ENCODE measurements at regions not wholly inside any gene's neighbourhood (a gene's known extent, or its start where the extent isn't known, plus 50 kb on each side); places are given as distances from the start of the nearest gene placed in this dataset.

DNA sequence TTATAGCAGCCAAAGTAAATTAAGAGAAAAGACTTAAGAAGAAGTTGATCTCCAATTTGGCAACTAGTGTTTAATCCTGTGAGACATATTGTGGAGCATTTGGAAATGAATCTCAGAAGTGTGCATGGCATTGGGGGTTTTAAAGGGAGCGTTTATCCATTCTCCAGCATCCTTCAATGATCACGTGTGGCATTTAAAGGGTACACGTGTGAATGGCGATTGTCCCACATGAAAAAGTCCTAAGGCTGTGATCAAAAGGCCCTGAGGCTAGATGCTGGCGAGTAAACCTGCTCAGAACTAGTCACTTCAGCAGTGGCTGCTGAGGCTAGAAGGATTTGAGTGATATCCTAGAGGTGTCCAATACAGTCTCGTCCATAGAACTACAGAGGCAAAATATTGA, 315.6 kb upstream of the CDH9 start:
- in situ Hi-C loops (cut with HindIII; ENCODE audit: low sequenced_read_pairs) = no loop called here

DNA sequence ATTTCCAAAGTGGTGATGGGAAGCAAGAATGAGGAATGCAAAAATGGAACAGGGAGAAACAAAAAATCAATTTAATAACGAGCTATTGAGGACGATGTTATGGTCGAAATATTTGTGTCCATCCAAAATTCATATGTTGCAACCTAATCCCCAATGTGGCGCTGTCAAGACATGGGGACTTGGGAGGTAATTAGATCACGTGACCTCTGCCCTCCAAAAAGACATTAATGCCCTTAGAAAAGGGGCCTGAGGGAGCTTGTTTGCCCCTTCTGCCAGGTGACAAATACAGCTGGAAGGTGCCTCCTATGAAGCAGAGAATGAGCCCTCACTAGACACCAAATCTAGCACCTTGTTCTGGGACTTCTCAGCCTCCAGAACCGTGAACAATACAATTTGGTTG, 315.2 kb upstream of the CDH9 start:
- in situ Hi-C loops (cut with HindIII; ENCODE audit: low sequenced_read_pairs) = no loop called here

DNA sequence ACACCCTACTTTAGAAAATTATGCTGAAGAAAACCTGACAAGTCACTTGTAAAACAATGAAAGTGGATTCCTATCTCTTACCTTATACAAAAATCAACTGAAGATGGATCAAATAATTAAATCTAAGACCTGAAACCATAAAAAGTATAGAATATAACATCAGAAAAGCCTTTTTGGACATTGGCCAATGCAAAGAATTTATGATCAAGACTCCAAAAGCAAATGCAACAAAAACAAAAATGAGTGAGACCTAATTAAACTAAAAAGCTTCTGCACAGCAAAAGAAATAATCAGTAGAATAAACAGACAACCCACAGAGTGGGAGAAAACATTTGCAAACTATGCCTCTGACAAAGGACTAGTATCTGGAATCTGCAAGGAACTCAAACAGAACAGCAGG, 303.0 kb upstream of the CDH9 start:
- in situ Hi-C loops (cut with HindIII; ENCODE audit: low sequenced_read_pairs) = no loop called here

DNA sequence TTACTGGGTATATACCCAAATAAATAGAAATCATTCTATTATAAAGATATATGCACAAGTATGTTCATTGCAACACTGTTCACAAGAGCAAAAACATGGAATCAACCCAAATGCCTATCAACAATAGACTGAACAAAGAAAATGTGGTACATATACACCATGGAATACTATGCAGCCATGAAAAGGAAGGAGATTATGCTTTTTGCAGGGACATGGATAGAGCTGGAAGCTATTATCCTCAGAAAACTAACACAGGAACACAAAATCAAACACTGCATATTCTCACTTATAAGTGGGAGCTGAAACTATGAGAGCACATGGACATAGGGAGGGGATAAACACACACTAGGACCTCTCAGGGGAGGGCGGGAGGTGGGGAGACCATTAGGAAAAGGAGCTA, 298.4 kb upstream of the CDH9 start:
- in situ Hi-C loops (cut with HindIII; ENCODE audit: low sequenced_read_pairs) = no loop called here

DNA sequence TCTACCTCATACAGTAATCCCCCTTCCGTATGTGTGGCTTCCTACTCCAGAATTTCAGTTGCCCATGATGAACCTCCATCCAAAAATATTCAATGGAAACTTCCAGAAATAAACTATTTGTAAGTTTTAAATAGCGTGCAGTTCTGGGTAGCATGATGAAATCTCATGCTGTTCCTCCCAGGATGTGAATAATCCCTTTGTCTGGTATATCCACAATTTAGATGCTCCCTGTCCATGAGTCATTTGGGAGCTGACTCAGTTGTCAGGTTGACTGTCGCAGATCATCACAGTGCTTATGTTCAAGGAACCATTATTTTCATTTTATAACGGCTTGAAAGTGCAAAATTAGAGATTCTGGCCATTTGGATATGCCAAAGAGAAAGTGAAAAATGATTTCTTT, 290.1 kb upstream of the CDH9 start:
- in situ Hi-C loops (cut with HindIII; ENCODE audit: low sequenced_read_pairs) = no loop called here

DNA sequence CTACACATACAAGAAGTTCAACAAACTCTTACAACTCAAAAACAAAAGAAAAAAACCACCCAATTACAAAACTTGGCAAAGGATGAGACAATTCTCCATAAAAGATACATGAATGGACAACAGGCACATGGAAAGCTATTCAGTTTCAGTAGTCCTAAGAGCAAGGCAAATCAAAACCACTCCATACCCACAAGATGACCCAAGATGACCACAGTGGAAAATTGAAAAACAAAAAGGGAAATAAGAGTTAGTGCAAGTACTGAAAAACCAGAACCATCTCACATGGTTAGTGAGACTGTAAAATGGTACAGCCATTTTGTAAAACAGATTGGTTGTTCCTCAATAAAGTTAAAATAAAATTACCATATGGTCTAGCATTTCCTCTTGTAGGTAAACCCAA, 287.1 kb upstream of the CDH9 start:
- in situ Hi-C loops (cut with HindIII; ENCODE audit: low sequenced_read_pairs) = no loop called here

DNA sequence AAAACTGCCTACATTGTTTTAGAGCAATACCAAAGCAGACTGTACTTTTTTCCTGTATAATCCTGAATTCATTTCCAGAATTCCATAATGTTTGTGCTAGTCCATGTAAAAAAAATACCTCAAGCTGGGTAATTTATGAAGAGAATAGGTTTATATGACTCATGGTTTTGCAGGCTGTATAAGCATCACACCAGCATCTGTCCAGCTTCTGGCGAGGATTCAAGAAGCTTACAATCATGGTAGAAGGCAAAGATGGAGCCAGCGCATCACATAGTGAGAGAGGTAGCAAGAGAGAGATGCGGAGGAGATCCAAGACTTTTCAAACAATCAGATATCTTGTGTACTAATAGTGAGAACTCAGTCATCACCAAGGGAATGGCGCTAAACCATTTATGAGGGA, 280.3 kb upstream of the CDH9 start:
- in situ Hi-C loops (cut with HindIII; ENCODE audit: low sequenced_read_pairs) = no loop called here

DNA sequence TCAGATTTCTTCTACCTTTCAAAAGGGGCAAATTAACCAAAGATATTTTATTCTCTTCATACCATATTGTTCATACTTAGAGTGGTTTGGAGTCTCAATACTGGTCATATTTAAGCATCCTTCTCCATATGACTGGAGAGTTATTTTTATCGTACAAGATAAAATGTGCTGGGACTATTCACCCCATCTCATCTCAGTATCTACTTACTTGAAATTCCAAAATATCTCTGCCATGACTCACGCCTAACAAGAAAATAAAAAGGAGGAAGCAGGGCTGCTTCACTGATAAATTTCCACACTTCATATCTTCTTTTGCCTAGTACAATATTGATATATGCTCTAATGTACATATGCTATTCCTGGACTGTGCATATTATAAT, 277.9 kb upstream of the CDH9 start:
- in situ Hi-C loops (cut with HindIII; ENCODE audit: low sequenced_read_pairs) = no loop called here

DNA sequence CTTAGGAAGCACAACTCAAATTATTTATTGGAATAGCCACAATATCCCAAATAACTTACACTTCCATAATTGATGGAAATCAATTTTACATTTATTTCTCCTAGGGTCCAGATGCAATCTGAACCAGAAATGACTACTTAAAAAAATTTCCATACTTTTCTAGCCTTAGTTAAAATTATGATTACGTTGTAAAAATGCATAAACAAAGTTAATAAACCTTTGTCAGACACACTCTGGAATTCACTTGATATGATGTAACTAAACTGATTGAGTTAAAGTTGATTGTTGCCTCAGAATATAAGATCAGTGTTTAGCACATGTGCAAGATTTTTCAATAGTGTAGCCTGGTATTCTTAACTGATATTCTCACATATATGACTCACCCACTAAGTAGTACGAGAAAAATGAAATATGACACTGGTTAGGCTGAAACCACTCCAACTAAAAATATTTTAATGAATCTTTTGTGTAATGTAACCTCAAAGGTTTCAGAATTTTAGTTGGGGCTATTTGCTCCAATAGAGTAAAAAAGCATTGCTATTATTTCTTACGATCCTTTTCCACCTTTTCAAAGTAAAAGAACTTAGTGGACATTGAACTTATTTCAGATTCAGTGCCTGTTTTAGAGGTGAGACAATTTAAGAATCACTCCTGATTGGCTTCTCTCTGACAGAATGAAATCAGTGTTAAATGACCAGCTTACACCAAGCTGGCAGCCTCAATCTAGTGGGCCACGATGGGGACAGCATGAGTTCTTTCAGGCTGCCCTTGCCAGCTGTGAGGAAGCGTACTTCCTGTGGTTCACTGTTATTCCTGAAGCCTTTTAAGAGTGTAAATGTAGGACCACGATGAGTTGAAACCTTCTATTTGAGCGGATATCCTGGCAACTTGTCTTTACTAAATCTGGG, 277.2 kb upstream of the CDH9 start:
- in situ Hi-C loops (cut with HindIII; ENCODE audit: low sequenced_read_pairs) = no loop called here

DNA sequence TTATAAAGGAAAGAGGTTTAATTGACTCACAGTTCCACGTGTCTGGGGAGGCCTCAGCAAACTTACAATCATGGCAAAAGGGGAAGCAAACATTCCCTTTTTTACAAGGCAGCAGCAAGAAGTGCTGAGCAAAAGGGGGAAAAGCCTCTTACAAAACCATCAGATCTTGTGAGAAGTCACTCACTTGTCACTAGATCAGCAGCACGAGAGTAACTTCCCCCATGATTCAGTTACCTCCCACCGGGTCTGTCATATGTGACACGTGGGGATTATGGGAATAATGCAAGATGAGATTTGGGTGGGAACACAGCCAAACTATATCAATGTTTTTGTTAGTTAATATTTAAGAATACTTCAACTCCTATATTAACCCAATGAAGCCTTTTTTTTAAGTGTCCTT, 275.2 kb upstream of the CDH9 start:
- in situ Hi-C loops (cut with HindIII; ENCODE audit: low sequenced_read_pairs) = no loop called here

DNA sequence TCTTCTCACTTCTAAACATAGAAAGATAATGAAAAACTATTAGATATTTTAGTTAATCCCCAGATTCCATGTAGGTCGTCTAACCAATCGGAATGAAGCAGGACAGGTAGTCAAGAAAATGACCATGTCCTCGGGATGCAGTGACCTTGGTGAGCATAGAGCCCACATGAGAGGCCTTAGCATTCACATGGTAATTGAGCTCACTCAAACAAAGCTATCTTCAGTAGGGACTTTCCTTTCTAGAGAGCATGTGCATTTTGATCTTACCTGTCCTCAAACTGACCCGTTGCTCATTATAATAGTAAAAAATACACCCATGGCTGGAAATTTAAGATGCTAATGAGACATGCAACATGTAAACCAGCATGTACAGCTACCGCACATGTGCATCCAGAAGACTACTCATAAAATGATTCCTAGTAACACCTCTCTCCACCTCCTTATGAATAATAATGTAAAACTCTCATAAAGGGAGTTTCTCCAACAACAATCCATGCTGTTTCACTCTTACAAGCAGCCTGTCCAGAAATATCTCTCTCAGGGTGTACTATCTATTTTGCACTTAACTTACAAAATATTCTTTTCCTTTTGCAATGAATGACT, 274.0 kb upstream of the CDH9 start:
- in situ Hi-C loops (cut with HindIII; ENCODE audit: low sequenced_read_pairs) = no loop called here

DNA sequence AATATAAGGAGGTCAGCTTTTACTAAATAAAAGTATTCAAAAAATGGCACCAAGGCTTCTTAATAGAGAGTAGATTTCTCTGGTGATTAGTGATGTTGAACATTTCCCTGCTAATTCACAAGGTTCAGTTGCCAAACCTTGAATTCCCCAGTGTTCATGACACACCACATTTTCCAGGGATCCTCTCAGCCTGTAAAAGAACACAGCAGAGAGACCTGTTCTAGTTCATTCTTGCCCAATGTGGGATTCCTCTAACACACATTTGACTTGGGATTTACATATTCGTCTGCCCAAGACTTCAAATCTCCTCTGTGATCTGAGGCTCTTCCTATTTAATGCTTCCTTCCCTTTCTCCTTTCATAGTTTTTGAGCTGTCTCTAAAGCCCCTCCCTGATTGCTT, 273.2 kb upstream of the CDH9 start:
- in situ Hi-C loops (cut with HindIII; ENCODE audit: low sequenced_read_pairs) = no loop called here

DNA sequence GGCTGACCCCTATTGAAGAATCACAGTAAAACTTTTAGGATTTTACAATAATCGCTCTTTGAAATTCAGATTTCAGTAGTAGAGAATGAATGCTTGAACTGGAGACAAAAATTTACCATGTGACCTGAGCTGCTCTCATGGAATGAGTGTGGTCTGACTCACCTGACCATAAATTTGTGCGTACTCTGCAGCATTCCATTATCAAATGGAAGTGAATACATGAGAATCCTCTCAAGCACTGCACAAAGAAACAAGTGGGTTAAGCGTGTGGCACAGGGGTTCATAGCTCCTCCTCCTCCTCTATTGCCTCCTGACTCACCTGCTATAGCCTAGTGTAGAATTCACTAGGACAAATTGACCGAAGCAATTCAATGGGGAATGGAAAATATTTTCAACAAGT, 269.8 kb upstream of the CDH9 start:
- in situ Hi-C loops (cut with HindIII; ENCODE audit: low sequenced_read_pairs) = no loop called here

DNA sequence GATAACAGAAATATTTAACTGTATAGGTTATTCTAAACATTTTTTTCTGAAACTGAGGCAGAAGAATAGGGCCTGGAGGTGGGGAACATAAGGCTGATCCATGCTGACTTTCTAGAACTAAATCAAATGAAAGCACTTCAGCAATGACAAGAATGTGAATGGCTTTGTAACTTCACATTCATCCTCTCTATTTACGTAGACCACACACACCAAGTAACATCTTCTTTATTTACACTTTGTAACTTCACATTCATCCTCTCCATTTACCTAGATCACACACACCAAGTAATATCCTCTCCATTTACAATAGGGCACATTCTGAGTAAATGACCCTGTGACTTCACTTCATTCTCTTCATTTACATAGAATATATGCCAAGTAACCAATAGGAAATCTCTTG, 251.8 kb upstream of the CDH9 start:
- in situ Hi-C loops (cut with HindIII; ENCODE audit: low sequenced_read_pairs) = no loop called here

DNA sequence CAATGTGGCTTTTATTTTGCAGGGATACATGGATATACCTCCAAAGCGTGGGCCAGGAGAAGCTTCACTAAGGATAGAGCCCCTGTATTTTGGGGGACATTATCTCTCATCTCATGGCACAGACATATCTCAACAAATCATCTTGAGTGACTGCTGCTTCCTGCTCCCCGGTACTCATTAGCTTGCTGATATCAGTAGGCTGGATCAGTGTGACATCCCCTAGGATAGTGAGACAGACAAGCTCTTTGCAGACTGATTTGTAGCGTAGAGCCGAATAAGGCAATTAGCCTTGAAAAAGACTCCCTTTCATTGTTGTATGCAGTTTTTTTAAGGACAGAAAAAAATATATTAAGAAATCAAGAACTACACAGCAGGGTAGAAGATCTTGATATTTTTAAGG, 237.7 kb upstream of the CDH9 start:
- in situ Hi-C loops (cut with HindIII; ENCODE audit: low sequenced_read_pairs) = no loop called here

DNA sequence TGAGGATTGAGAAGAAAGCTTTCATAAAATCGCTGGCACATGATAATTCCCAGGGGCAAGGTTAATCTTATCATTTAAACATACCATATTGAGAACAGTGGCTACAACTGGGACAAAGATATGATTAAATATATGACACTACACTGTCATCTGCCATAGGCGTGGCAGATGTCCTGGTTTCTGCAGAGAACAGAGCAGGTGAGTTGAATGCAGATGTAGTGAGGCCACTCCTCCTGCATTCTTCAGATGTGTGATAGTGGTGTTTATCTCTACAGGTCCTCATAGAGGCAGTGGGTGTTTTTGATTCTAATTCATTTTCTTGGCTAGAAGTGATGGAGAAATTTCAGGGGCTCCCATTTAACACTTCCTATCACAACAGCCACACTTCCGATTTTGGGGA, 237.0 kb upstream of the CDH9 start:
- in situ Hi-C loops (cut with HindIII; ENCODE audit: low sequenced_read_pairs) = no loop called here

DNA sequence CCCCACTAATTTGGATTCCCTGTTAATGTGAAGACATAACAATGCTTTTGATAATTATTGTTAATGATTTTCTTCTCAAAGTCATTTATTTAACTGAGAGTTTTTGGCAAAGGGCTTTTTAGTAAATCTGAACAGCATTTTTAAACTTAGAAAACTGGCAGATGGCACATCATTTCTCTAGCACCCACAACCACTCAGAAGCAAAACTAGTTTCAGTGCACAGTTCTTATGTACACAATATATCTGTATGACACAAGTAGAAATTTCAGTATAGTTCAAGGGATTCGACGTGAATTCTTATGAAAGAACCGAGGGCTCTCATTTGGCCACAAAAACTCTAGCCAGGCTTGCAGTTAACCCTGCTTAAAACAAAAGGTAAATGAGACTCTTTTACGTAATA, 231.4 kb upstream of the CDH9 start:
- in situ Hi-C loops (cut with HindIII; ENCODE audit: low sequenced_read_pairs) = no loop called here

DNA sequence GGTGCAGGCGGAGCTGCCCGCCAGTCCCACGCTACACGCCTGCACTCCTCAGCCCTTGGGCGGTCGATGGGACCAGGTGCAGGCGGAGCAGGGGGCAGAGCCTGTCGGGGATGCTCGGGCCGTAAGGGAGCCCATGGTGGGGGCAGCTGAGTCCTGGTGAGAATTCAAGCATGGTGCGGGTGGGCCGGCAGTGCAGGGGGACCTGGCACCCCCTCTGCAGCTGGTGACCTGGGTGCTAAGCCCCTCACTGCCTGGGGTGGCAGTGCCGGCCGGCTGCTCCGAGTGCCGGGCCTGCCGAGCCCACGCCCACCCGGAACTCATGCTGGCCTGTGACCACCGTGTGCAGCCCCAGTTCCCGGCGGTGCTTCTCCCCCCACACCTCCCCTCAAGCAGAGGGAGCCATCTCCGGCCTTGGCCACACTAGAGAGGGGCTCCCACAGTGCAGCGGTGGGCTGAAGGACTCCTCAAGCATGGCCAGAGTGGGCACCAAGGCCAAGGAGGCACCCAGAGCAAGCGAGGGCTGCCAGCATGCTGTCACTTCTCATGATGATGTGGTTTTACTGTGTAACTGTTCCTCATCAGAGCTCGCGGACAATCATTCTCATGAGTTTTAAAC, 228.9 kb upstream of the CDH9 start:
- in situ Hi-C loops (cut with HindIII; ENCODE audit: low sequenced_read_pairs) = no loop called here

DNA sequence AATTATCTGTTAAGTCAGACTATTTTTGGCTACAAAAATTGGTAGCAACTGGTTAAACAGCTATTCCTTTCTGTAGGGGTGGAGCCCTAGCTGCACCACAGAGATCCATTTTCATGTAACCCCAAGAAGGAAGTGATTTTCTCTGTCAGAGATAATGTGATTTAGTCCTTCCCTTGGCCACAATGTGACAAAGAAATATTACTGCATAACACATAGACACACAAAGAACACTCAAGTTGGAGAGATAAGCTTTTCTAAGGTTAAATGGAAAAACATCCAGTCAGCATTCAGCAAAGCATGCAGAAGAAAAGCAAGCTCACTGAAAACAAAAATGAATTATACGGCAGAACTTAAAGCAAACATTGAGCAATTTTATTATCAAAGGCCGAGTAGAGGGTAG, 227.8 kb upstream of the CDH9 start:
- in situ Hi-C loops (cut with HindIII; ENCODE audit: low sequenced_read_pairs) = no loop called here

DNA sequence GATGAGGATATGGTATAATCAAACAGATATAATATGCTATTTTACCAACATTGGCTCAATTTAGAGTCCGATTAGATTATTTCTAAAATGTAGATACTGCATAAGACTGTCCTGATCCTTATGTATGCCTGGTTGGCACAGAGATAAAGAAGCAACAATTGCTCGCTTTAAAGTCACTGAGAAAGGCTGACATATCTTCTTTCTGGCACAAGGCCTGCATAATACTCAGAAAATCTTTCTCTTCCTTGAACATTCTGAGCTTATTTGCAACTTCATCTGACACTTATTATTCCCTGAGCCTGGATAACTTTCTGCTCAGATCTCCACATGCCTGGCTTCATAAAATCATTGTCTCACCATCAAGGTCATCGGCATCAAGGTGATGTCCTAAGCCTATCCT, 219.3 kb upstream of the CDH9 start:
- in situ Hi-C loops (cut with HindIII; ENCODE audit: low sequenced_read_pairs) = no loop called here

DNA sequence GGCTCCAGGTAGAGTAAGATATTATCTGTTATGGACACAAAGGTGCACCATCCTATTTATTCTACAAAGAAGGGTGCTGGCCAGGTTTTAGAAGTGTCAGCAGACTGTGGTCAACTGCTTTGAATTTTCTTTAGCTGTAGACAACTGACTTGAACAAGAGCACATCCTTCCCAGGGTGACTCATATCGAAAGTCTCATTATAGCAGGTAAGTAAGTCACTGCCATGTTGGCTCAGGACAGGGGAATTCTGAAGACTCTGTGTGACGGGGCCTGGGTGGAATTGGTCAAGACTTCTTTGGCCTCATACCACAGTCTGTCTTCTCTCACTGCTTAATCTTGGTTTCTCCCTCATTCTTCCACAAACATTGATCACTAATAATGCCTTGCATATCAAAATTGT, 214.5 kb upstream of the CDH9 start:
- in situ Hi-C loops (cut with HindIII; ENCODE audit: low sequenced_read_pairs) = no loop called here

DNA sequence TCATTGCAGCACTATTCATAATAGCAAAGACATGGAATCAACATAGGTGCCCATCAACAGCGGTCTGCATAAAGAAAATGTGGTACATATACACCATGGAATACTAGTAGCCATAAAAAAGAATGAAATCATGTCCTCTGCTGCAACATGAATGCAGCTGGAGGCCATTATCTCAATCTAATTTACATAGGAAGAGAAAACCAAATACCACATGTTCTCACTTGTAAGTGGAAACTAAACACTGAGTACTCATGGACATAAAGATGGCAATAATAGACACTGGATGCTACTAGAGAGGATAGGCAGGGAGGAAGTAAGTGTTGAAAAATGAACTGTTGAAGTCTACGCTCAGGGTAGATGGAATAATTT, 203.9 kb upstream of the CDH9 start:
- in situ Hi-C loops (cut with HindIII; ENCODE audit: low sequenced_read_pairs) = no loop called here
